DND-41 (cell line): ENCODE measurements at regions not wholly inside any gene's neighbourhood (a gene's known extent, or its start where the extent isn't known, plus 50 kb on each side); places are given as distances from the start of the nearest gene placed in this dataset.
A peak's percentile ranks its signal among the peaks of the same experiment; 100 is the strongest.

ENCODE experiments used
- EZH2 ChIP-seq: IDR thresholded peaks from 3 replicates; pipeline ENCODE4 v1.6.1; 2012; ENCODE audit warnings: borderline replicate concordance, low read depth, mild to moderate bottlenecking, moderate library complexity, low read length, inconsistent platforms; ENCODE audit not compliant: severe bottlenecking
- TF ChIP-seq, protein P1 (sequence below): IDR thresholded peaks from 2 replicates; pipeline ENCODE4 v1.5.1; 2012; ENCODE audit warnings: borderline replicate concordance, low read length, moderate library complexity, mild to moderate bottlenecking; ENCODE audit not compliant: poor library complexity, severe bottlenecking; ENCODE audit errors: extremely low read depth

GRCh38 chr11:87463486-87464102, 425.9 kb downstream of the TMEM135 start:
- TF ChIP-seq, protein P1, sequence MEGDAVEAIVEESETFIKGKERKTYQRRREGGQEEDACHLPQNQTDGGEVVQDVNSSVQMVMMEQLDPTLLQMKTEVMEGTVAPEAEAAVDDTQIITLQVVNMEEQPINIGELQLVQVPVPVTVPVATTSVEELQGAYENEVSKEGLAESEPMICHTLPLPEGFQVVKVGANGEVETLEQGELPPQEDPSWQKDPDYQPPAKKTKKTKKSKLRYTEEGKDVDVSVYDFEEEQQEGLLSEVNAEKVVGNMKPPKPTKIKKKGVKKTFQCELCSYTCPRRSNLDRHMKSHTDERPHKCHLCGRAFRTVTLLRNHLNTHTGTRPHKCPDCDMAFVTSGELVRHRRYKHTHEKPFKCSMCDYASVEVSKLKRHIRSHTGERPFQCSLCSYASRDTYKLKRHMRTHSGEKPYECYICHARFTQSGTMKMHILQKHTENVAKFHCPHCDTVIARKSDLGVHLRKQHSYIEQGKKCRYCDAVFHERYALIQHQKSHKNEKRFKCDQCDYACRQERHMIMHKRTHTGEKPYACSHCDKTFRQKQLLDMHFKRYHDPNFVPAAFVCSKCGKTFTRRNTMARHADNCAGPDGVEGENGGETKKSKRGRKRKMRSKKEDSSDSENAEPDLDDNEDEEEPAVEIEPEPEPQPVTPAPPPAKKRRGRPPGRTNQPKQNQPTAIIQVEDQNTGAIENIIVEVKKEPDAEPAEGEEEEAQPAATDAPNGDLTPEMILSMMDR: peak; percentile 49
- TF ChIP-seq EZH2: no peak
